GM23338 (cell line): ENCODE measurements at regions not wholly inside any gene's neighbourhood (a gene's known extent, or its start where the extent isn't known, plus 50 kb on each side); places are given as distances from the start of the nearest gene placed in this dataset.

Experiments
- ATAC-seq: fragments of 200-7000 bp; cut with Tn5 transposase; 3 replicates; pipeline ENCODE4 v1.9.1; 2020
- DNase-seq: peaks from one replicate; pipeline ENCODE4 v3.0.0-alpha.2; 2015; ENCODE audit warnings: low spot score
- H2AFZ ChIP-seq: fragments of 200-600 bp; sonication (generic); 2 replicates; pipeline ENCODE4 v1.8.0; 2016; ENCODE audit warnings: antibody characterized with exemption, mild to moderate bottlenecking, moderate library complexity
- H3F3A ChIP-seq: fragments of 200-600 bp; sonication (generic); replicated peaks from 2 replicates; pipeline ENCODE4 v1.8.0; 2017; ENCODE audit warnings: antibody characterized with exemption, mixed run types, low read depth
- H3K27ac ChIP-seq: fragments of 200-600 bp; sonication (generic); 2 replicates; pipeline ENCODE4 v1.6.1; 2016; ENCODE audit warnings: low read depth
- H3K27me3 ChIP-seq: fragments of 200-600 bp; sonication (generic); 2 replicates; pipeline ENCODE4 v1.8.0; 2016; ENCODE audit warnings: mild to moderate bottlenecking, mixed run types, moderate library complexity; ENCODE audit not compliant: insufficient read depth
- H3K36me3 ChIP-seq: fragments of 200-600 bp; sonication (generic); 2 replicates; pipeline ENCODE4 v1.8.0; 2016; ENCODE audit warnings: mild to moderate bottlenecking; ENCODE audit not compliant: insufficient read depth
- H3K4me1 ChIP-seq: fragments of 200-600 bp; sonication (generic); 2 replicates; pipeline ENCODE4 v1.8.0; 2016; ENCODE audit warnings: mild to moderate bottlenecking, moderate library complexity; ENCODE audit not compliant: insufficient read depth
- H3K4me2 ChIP-seq: fragments of 200-600 bp; sonication (generic); 2 replicates; pipeline ENCODE4 v1.7.1; 2017; ENCODE audit warnings: mixed run types
- H3K4me3 ChIP-seq: fragments of 200-600 bp; sonication (generic); 2 replicates; pipeline ENCODE4 v1.6.1; 2016; ENCODE audit warnings: mixed run types
- H3K79me2 ChIP-seq: fragments of 200-600 bp; sonication (generic); replicated peaks from 2 replicates; pipeline ENCODE4 v1.8.0; 2017; ENCODE audit warnings: mild to moderate bottlenecking; ENCODE audit not compliant: insufficient read depth
- H3K9me2 ChIP-seq: fragments of 200-600 bp; sonication (generic); 2 replicates; pipeline ENCODE4 v1.8.0; 2017; ENCODE audit not compliant: insufficient read depth
- H4K20me1 ChIP-seq: fragments of 200-600 bp; sonication (generic); replicated peaks from 2 replicates; pipeline ENCODE4 v1.8.0; 2017; ENCODE audit warnings: mild to moderate bottlenecking; ENCODE audit not compliant: insufficient read depth
- H3K27ac Mint-ChIP-seq: 2 replicates; pipeline ENCODE4 v1.8.0; 2020; ENCODE audit warnings: inconsistent platforms, mild to moderate bottlenecking, moderate library complexity, mixed read lengths
- H3K27me3 Mint-ChIP-seq: 3 replicates; pipeline ENCODE4 v1.8.0; 2022; ENCODE audit warnings: low read depth, mild to moderate bottlenecking, moderate library complexity, mixed read lengths, inconsistent platforms; ENCODE audit not compliant: insufficient read depth, poor library complexity
- H3K36me3 Mint-ChIP-seq: 3 replicates; pipeline ENCODE4 v1.8.0; 2021; ENCODE audit warnings: low read depth, mild to moderate bottlenecking, inconsistent platforms, moderate library complexity, mixed read lengths
- H3K4me1 Mint-ChIP-seq: 3 replicates; pipeline ENCODE4 v1.8.0; 2020; ENCODE audit warnings: mild to moderate bottlenecking, inconsistent platforms, mixed read lengths
- H3K4me3 Mint-ChIP-seq: 3 replicates; pipeline ENCODE4 v1.8.0; 2021; ENCODE audit warnings: moderate library complexity, mild to moderate bottlenecking, inconsistent platforms, mixed read lengths
- H3K9me3 Mint-ChIP-seq: 3 replicates; pipeline ENCODE4 v1.8.0; 2020; ENCODE audit warnings: moderate library complexity, mild to moderate bottlenecking, inconsistent platforms, mixed read lengths
- CREB1 ChIP-seq: fragments of 250-450 bp; sonication (Bioruptor Pico); IDR thresholded peaks from 2 replicates; pipeline ENCODE4 v1.5.0; 2020; ENCODE audit warnings: low read depth, mild to moderate bottlenecking, moderate library complexity
- CTCF ChIP-seq, 2 experiments: fragments of 200-600 bp in 1 of 2; sonication (generic) in 1 of 2; conservative IDR thresholded peaks; 2 replicates each; pipeline versions ENCODE4 v1.5.1 to v1.6.1; 2016 to 2017; ENCODE audit warnings: antibody characterized with exemption in 2 of 2, low read depth in 2 of 2, mild to moderate bottlenecking in 2 of 2, moderate library complexity in 1 of 2
- ETS1 ChIP-seq: IDR thresholded peaks from 2 replicates; pipeline ENCODE4 v1.6.1; 2016; ENCODE audit warnings: antibody characterized with exemption
- EZH2 ChIP-seq: fragments of 200-600 bp; sonication (generic); IDR thresholded peaks from one replicate; pipeline ENCODE4 v1.8.0; 2017; ENCODE audit warnings: antibody characterized with exemption, mild to moderate bottlenecking, low read depth; ENCODE audit not compliant: unreplicated experiment
- EZH2phosphoT487 ChIP-seq: fragments of 200-600 bp; sonication (generic); IDR thresholded peaks from one replicate; pipeline ENCODE4 v1.8.1; 2018; ENCODE audit warnings: antibody characterized with exemption; ENCODE audit not compliant: unreplicated experiment
- JUNB ChIP-seq: IDR thresholded peaks from one replicate; pipeline ENCODE4 v1.6.1; 2016; ENCODE audit warnings: antibody characterized with exemption; ENCODE audit not compliant: unreplicated experiment
- NANOG ChIP-seq: IDR thresholded peaks from 2 replicates; pipeline ENCODE4 v1.6.1; 2016; ENCODE audit warnings: antibody characterized with exemption, borderline replicate concordance
- POLR2AphosphoS5 ChIP-seq: IDR thresholded peaks from 2 replicates; pipeline ENCODE4 v1.6.1; 2016; ENCODE audit warnings: antibody characterized with exemption, low read depth
- REST ChIP-seq: IDR thresholded peaks from one replicate; pipeline ENCODE4 v1.6.1; 2018; ENCODE audit warnings: antibody characterized with exemption; ENCODE audit not compliant: unreplicated experiment
- STAT1 ChIP-seq: IDR thresholded peaks from one replicate; pipeline ENCODE4 v1.6.1; 2016; ENCODE audit warnings: antibody characterized with exemption; ENCODE audit not compliant: unreplicated experiment
- ZNF114 ChIP-seq: fragments of 250-450 bp; sonication (Bioruptor Pico); IDR thresholded peaks from 2 replicates; pipeline ENCODE4 v1.5.0; 2020; ENCODE audit warnings: mild to moderate bottlenecking, moderate library complexity
- ZNF331 ChIP-seq: fragments of 250-450 bp; sonication (Bioruptor Pico); IDR thresholded peaks from 2 replicates; pipeline ENCODE4 v1.5.0; 2020; ENCODE audit warnings: low read depth, mild to moderate bottlenecking, moderate library complexity
- ZNF462 ChIP-seq: fragments of 250-450 bp; sonication (Bioruptor Pico); IDR thresholded peaks from 2 replicates; pipeline ENCODE4 v1.5.0; 2020; ENCODE audit warnings: mild to moderate bottlenecking, moderate library complexity

- peaks cover 3% of the 10 kb centered on the region for H3K27me3 Mint-ChIP-seq
- ATAC-seq = no peak
Measured at GRCh38 chr2:60047347-60047746, 506.1 kb downstream of the BCL11A start.

More at GRCh38 chr2:60047347-60047746, 506.1 kb downstream of the BCL11A start:
- Histone ChIP-seq H3F3A (no peaks in the 10 kb centered on the region), H3K27me3 (no peaks in the 10 kb centered on the region), H3K79me2 (no peaks in the 10 kb centered on the region), H3K4me2 (no peak overlapping the region), H3K4me1 (peaks cover 3% of the 10 kb centered on the region), H2AFZ (no peak overlapping the region), H4K20me1 (no peaks in the 10 kb centered on the region), H3K9me2 (peaks cover 21% of the 10 kb centered on the region), H3K4me3 (no peak overlapping the region), H3K27ac (no peak overlapping the region), H3K36me3 (no peaks in the 10 kb centered on the region)
- H3K27ac Mint-ChIP-seq = no peak overlapping the region
- TF ChIP-seq POLR2AphosphoS5 (no peak), REST (no peak), EZH2phosphoT487 (no peak), JUNB (no peak), CREB1 (no peak), EZH2 (no peak), ZNF462 (CRISPR knock-in tag) (no peak), STAT1 (no peak), ZNF331 (CRISPR knock-in tag) (no peak), ZNF114 (CRISPR knock-in tag) (no peak), ETS1 (no peak), NANOG (no peak), CTCF (conservative IDR thresholded peaks at IDR 0.05; ENCODE audit: low read depth in 2 of 2) (no peak)
- H3K9me3 Mint-ChIP-seq = peaks cover 4% of the 10 kb centered on the region; the same call in 1 of the 3 replicates
- peaks cover 13% of the 10 kb centered on the region; the same call in 2 of the 3 replicates for H3K4me1 Mint-ChIP-seq
- H3K36me3 Mint-ChIP-seq = no peaks in the 10 kb centered on the region
- DNase-seq = no peak
- H3K4me3 Mint-ChIP-seq = no peak overlapping the region
